ENCODE measurements at regions not wholly inside any gene's neighbourhood (a gene's known extent, or its start where the extent isn't known, plus 50 kb on each side); places are given as distances from the start of the nearest gene placed in this dataset.

DNA sequence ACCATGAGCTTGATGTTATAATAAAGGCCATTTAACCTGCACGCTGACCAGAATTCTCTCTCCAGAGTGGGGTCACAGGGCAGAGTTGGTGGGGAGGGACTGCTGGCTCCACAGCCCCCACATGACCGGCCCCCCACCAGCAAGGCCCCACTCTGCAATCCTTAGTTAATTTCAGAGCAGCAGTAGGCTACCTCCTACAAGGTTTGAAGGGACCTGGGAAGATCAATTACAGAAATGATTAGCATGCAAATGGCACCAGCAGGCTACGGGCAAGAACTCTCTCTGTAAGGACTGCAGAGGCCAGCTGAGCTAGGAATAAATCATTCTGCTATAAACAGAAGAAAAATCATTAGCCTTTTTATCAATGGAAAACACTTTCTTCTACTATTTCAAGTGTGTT lies 135.3 kb downstream of the C1D start:
- no peak overlapping the region for H3K4me3 ChIP-seq (ENCODE audit: low read depth, low read length)
- TF ChIP-seq, protein P1, sequence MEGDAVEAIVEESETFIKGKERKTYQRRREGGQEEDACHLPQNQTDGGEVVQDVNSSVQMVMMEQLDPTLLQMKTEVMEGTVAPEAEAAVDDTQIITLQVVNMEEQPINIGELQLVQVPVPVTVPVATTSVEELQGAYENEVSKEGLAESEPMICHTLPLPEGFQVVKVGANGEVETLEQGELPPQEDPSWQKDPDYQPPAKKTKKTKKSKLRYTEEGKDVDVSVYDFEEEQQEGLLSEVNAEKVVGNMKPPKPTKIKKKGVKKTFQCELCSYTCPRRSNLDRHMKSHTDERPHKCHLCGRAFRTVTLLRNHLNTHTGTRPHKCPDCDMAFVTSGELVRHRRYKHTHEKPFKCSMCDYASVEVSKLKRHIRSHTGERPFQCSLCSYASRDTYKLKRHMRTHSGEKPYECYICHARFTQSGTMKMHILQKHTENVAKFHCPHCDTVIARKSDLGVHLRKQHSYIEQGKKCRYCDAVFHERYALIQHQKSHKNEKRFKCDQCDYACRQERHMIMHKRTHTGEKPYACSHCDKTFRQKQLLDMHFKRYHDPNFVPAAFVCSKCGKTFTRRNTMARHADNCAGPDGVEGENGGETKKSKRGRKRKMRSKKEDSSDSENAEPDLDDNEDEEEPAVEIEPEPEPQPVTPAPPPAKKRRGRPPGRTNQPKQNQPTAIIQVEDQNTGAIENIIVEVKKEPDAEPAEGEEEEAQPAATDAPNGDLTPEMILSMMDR (IDR thresholded peaks at IDR 0.05; ENCODE audit: borderline replicate concordance, insufficient read depth, low read depth, low read length), result no peak

DNA sequence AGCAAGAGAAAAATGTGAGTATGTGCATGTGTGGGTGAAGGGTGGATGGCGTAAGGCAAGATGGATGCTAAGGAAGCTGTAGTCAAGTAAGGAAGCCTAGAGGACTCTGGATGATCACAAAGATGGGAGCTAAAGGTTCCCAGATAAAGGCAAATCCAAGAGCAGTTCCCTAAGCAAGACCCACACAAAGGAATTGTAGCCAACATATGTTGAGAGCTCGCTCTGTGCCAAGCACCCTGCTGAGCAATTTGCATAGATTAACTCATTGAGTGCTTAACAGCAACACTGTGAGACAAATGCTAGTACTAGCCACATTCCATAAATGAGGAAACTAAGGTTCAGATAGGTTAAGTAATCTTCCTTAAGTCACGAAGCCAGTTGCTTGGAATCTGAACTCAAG lies 132.6 kb downstream of the C1D start:
- H3K4me3 ChIP-seq (ENCODE audit: low read depth, low read length), result no peak overlapping the region
- TF ChIP-seq, protein P1 (IDR thresholded peaks at IDR 0.05; ENCODE audit: borderline replicate concordance, insufficient read depth, low read depth, low read length), result no peak

DNA sequence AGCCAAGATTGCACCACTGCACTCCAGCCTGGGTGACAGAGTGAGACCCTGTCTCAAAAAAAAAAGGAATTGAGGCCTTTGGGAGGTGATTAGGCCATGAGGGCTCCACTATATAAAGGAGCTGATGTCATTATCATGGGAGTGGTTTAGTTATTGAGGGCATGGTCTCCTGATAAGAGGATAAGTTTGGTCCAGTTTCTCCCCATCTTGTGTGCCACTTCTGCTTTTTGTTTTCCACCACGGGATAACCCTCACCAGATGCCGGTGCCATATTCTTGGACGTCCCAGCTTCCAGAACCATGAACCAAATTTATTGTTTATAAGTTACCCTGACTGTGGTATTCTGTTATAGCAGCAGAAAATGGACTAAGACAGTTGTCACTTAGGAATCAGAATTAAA lies 125.8 kb downstream of the C1D start:
- TF ChIP-seq, protein P1 (IDR thresholded peaks at IDR 0.05; ENCODE audit: borderline replicate concordance, insufficient read depth, low read depth, low read length), result no peak
- no peak overlapping the region for H3K4me3 ChIP-seq (ENCODE audit: low read depth, low read length)

DNA sequence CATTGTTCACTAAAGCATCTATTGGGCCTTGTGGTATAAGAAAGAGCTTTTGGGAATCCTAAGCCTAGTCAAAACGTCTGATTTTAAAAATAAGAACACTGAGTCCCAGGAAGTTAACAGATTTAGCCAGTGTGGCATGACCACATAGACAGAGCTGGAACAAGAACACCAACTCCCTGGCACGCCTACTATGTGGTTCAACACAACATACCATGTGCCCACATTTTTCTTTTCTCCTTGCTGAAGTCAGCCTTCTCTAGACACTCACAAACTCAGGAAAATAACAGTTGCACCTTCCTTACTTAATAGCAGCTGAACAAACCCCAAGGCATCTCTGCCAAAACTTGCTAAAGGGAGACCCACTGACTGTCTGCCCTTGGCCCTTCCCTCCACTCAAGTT lies 124.8 kb downstream of the C1D start:
- no peak overlapping the region for H3K4me3 ChIP-seq (ENCODE audit: low read depth, low read length)
- TF ChIP-seq, protein P1 (IDR thresholded peaks at IDR 0.05; ENCODE audit: borderline replicate concordance, insufficient read depth, low read depth, low read length), result no peak

DNA sequence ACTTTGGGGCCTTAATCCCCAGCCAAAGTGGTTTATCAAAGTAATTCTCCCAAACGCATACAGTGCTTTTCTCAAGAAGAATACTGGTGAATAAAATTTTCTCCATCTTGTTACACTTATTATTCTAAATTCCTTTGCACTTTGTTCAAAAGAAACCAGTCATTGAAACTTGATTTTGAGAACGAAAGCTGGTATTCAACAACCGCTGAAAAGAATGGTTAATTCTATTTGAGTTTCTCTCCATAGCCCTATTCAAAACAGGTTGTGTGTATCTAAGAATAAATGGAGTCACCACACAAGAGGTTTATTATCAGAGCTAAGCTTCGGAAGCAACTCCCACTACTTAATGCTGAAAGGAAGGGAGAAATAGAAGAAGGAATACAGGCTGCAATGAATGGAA lies 117.7 kb downstream of the C1D start:
- TF ChIP-seq, protein P1 (IDR thresholded peaks at IDR 0.05; ENCODE audit: borderline replicate concordance, insufficient read depth, low read depth, low read length), result no peak

DNA sequence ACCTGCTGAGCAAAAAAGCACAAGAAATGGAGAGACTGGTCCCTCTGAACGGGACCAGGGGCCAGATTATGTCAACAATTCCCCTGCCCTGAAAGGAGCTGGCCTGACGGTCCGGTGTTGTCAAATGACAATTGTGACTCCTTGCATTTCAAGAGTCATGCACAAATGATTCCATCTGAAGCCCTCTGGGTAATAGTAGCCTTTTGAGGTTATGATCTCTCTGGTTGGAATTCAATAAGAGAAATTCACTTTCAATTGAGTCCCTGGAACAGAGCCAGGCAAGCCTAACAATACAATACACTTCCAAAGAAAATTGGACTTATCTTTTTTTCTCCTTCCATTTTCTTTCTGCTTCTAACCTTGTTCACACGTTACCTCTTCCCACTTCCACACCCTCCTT lies 116.9 kb downstream of the C1D start:
- TF ChIP-seq, protein P1 (IDR thresholded peaks at IDR 0.05; ENCODE audit: borderline replicate concordance, insufficient read depth, low read depth, low read length), result no peak
- no peak overlapping the region for H3K4me3 ChIP-seq (ENCODE audit: low read depth, low read length)

More for the DNA sequence above, 117.7 kb downstream of the C1D start:
- H3K4me3 ChIP-seq (ENCODE audit: low read depth, low read length), result no peak overlapping the region

DNA sequence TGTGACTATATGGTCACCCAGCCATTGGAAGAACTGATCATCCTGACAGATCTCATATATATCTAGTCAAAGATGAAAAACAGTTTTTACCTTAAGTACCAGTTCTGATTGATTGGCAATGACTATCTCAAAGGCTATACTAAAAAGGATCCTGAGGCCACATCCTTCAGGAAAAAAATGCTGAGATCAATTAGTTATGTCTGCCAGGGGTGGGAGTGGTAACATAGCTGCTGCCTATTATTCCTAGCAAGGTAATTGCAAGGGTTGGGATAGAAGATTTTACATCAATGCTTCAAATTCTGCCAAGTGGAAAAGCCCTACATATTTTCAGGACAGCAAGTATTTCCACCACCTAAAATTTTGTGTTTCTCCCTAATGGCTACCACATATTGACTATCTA lies 114.7 kb downstream of the C1D start:
- H3K4me3 ChIP-seq (ENCODE audit: low read depth, low read length), result no peak overlapping the region
- TF ChIP-seq, protein P1 (IDR thresholded peaks at IDR 0.05; ENCODE audit: borderline replicate concordance, insufficient read depth, low read depth, low read length), result no peak
